GM21528 (cell line): ENCODE measurements at regions not wholly inside any gene's neighbourhood (a gene's known extent, or its start where the extent isn't known, plus 50 kb on each side); places are given as distances from the start of the nearest gene placed in this dataset.
"Not testable (repeated sequence)": the region's sequence is repeated elsewhere in the genome, so short reads cannot be mapped to it uniquely, and the experiment has no call there.

Source experiments
- ATAC-seq: cut with Tn5 transposase; IDR thresholded peaks from one replicate; pipeline ENCODE4 v1.9.1; 2021; ENCODE audit warnings: mild to moderate bottlenecking, moderate library complexity; ENCODE audit not compliant: unreplicated experiment, low FRiP score

- ATAC-seq, result no peak
Measured at GRCh38 chr3:157921811-157922210, 184.4 kb downstream of the SHOX2 start.

GRCh38 chr3:157920822-157921700, 185.2 kb downstream of the SHOX2 start:
- ATAC-seq, result no peak

GRCh38 chr3:157919319-157919887, 186.8 kb downstream of the SHOX2 start:
- no peak for ATAC-seq

GRCh38 chr3:157918402-157918801, 187.8 kb downstream of the SHOX2 start:
- no peak for ATAC-seq

GRCh38 chr3:157916672-157917071, 189.5 kb downstream of the SHOX2 start:
- ATAC-seq, result no peak

GRCh38 chr3:157914882-157915281, 191.3 kb downstream of the SHOX2 start:
- no peak for ATAC-seq

GRCh38 chr3:157913741-157914150, 192.5 kb downstream of the SHOX2 start:
- ATAC-seq, result no peak

- ATAC-seq, result no peak
Measured at GRCh38 chr3:157912514-157913451, 193.4 kb downstream of the SHOX2 start.

- no peak for ATAC-seq
Measured at GRCh38 chr3:157906627-157907026, 199.6 kb downstream of the SHOX2 start.

- no peak for ATAC-seq
Measured at GRCh38 chr3:157905885-157906284, 200.3 kb downstream of the SHOX2 start.

- ATAC-seq, result not testable (repeated sequence)
Measured at GRCh38 chr3:157902680-157903079, 203.5 kb downstream of the SHOX2 start.

GRCh38 chr3:157888040-157888439, 218.2 kb downstream of the SHOX2 start:
- ATAC-seq, result no peak

- ATAC-seq, result no peak
Measured at GRCh38 chr3:157876556-157876955, 229.7 kb downstream of the SHOX2 start.

GRCh38 chr3:157872902-157873301, 233.3 kb downstream of the SHOX2 start:
- ATAC-seq, result no peak

GRCh38 chr3:157871838-157872460, 234.3 kb downstream of the SHOX2 start:
- no peak for ATAC-seq

GRCh38 chr3:157871248-157871647, 235.0 kb downstream of the SHOX2 start:
- ATAC-seq, result no peak

GRCh38 chr3:157868946-157869345, 237.3 kb downstream of the SHOX2 start:
- no peak for ATAC-seq

- ATAC-seq, result no peak
Measured at GRCh38 chr3:157868196-157868595, 238.0 kb downstream of the SHOX2 start.

- peak; percentile 86 for ATAC-seq
Measured at GRCh38 chr3:157865352-157866000, 240.7 kb downstream of the SHOX2 start.
